ENCODE measurements at regions not wholly inside any gene's neighbourhood (a gene's known extent, or its start where the extent isn't known, plus 50 kb on each side); places are given as distances from the start of the nearest gene placed in this dataset.

- H3K9me3 Mint-ChIP-seq (ENCODE audit: unreplicated experiment) = no peaks in the 10 kb centered on the region
- Histone ChIP-seq H3K9ac (ENCODE audit: low read length) (no peak overlapping the region), H3K79me2 (ENCODE audit: insufficient read depth, low read length) (no peaks in the 10 kb centered on the region), H3K36me3 (ENCODE audit: insufficient read depth, low read length) (no peaks in the 10 kb centered on the region), H3K27ac (ENCODE audit: low read depth, low read length) (no peak overlapping the region), H3K4me3 (ENCODE audit: insufficient read depth, low read depth, low read length) (no peak overlapping the region), H2AFZ (ENCODE audit: low read depth, low read length) (no peak overlapping the region), H4K20me1 (ENCODE audit: insufficient read depth, low read length) (no peaks in the 10 kb centered on the region), H3K27me3 (ENCODE audit: insufficient read depth, low read length) (no peaks in the 10 kb centered on the region), H3K4me2 (ENCODE audit: low read length) (no peak overlapping the region), H3K9me3 (ENCODE audit: insufficient read depth, low read depth, low read length) (no peaks in the 10 kb centered on the region), H3K4me1 (ENCODE audit: insufficient read depth, low read length) (no peaks in the 10 kb centered on the region)
- no peak overlapping the region for H3K4me3 Mint-ChIP-seq (ENCODE audit: unreplicated experiment)
- no peak for FAIRE-seq
- no peak for TF ChIP-seq CTCF (IDR thresholded peaks at IDR 0.05; ENCODE audit: insufficient read depth, low read depth, low read length)
- TF ChIP-seq EZH2 (IDR thresholded peaks at IDR 0.05; ENCODE audit: insufficient read depth, low read length) = no peak
- H3K36me3 Mint-ChIP-seq (ENCODE audit: low read depth, unreplicated experiment) = no peaks in the 10 kb centered on the region
- DNase-seq (ENCODE audit: low read depth) = no peak
- no peak overlapping the region for H3K27ac Mint-ChIP-seq (ENCODE audit: unreplicated experiment)
- H3K4me1 Mint-ChIP-seq (ENCODE audit: low read depth, unreplicated experiment) = no peaks in the 10 kb centered on the region
- no peaks in the 10 kb centered on the region for H3K27me3 Mint-ChIP-seq (ENCODE audit: low read depth, unreplicated experiment)
Observed at GRCh38 chr21:24856326-24856725, 751.0 kb downstream of the MRPL39 start.

- TF ChIP-seq CTCF (IDR thresholded peaks at IDR 0.05; ENCODE audit: insufficient read depth, low read depth, low read length) (no peak), EZH2 (IDR thresholded peaks at IDR 0.05; ENCODE audit: insufficient read depth, low read length) (no peak)
- Mint-ChIP-seq H3K27me3 (ENCODE audit: low read depth, unreplicated experiment) (no peaks in the 10 kb centered on the region), H3K36me3 (ENCODE audit: low read depth, unreplicated experiment) (no peaks in the 10 kb centered on the region), H3K4me1 (ENCODE audit: low read depth, unreplicated experiment) (no peaks in the 10 kb centered on the region), H3K9me3 (ENCODE audit: unreplicated experiment) (no peaks in the 10 kb centered on the region), H3K4me3 (ENCODE audit: unreplicated experiment) (no peak overlapping the region), H3K27ac (ENCODE audit: unreplicated experiment) (no peak overlapping the region)
- FAIRE-seq = no peak
- Histone ChIP-seq H4K20me1 (ENCODE audit: insufficient read depth, low read length) (no peaks in the 10 kb centered on the region), H3K9me3 (ENCODE audit: insufficient read depth, low read depth, low read length) (no peaks in the 10 kb centered on the region), H3K27ac (ENCODE audit: low read depth, low read length) (no peak overlapping the region), H3K4me1 (ENCODE audit: insufficient read depth, low read length) (no peaks in the 10 kb centered on the region), H3K4me2 (ENCODE audit: low read length) (no peak overlapping the region), H3K27me3 (ENCODE audit: insufficient read depth, low read length) (no peaks in the 10 kb centered on the region), H2AFZ (ENCODE audit: low read depth, low read length) (no peak overlapping the region), H3K4me3 (ENCODE audit: insufficient read depth, low read depth, low read length) (no peak overlapping the region), H3K79me2 (ENCODE audit: insufficient read depth, low read length) (no peaks in the 10 kb centered on the region), H3K9ac (ENCODE audit: low read length) (no peak overlapping the region), H3K36me3 (ENCODE audit: insufficient read depth, low read length) (no peaks in the 10 kb centered on the region)
- DNase-seq (ENCODE audit: low read depth) = no peak
Observed at GRCh38 chr21:24852610-24853195, 754.6 kb downstream of the MRPL39 start.

GRCh38 chr21:24850121-24850520 lies 757.2 kb downstream of the MRPL39 start:
- Histone ChIP-seq H3K4me2 (ENCODE audit: low read length) (no peak overlapping the region), H3K79me2 (ENCODE audit: insufficient read depth, low read length) (no peaks in the 10 kb centered on the region), H3K9ac (ENCODE audit: low read length) (no peak overlapping the region), H3K27me3 (ENCODE audit: insufficient read depth, low read length) (no peaks in the 10 kb centered on the region), H4K20me1 (ENCODE audit: insufficient read depth, low read length) (no peaks in the 10 kb centered on the region), H3K4me3 (ENCODE audit: insufficient read depth, low read depth, low read length) (no peak overlapping the region), H3K4me1 (ENCODE audit: insufficient read depth, low read length) (no peaks in the 10 kb centered on the region), H3K36me3 (ENCODE audit: insufficient read depth, low read length) (no peaks in the 10 kb centered on the region), H3K9me3 (ENCODE audit: insufficient read depth, low read depth, low read length) (no peaks in the 10 kb centered on the region), H3K27ac (ENCODE audit: low read depth, low read length) (no peak overlapping the region), H2AFZ (ENCODE audit: low read depth, low read length) (no peak overlapping the region)
- no peaks in the 10 kb centered on the region for H3K27me3 Mint-ChIP-seq (ENCODE audit: low read depth, unreplicated experiment)
- no peak for TF ChIP-seq CTCF (IDR thresholded peaks at IDR 0.05; ENCODE audit: insufficient read depth, low read depth, low read length)
- TF ChIP-seq EZH2 (IDR thresholded peaks at IDR 0.05; ENCODE audit: insufficient read depth, low read length) = no peak
- no peaks in the 10 kb centered on the region for H3K36me3 Mint-ChIP-seq (ENCODE audit: low read depth, unreplicated experiment)
- FAIRE-seq = no peak
- no peaks in the 10 kb centered on the region for H3K9me3 Mint-ChIP-seq (ENCODE audit: unreplicated experiment)
- no peak overlapping the region for H3K4me3 Mint-ChIP-seq (ENCODE audit: unreplicated experiment)
- no peaks in the 10 kb centered on the region for H3K4me1 Mint-ChIP-seq (ENCODE audit: low read depth, unreplicated experiment)
- DNase-seq (ENCODE audit: low read depth) = no peak
- no peak overlapping the region for H3K27ac Mint-ChIP-seq (ENCODE audit: unreplicated experiment)

Data from astrocyte (in vitro differentiated cells and primary cell).